ENCODE measurements at regions not wholly inside any gene's neighbourhood (a gene's known extent, or its start where the extent isn't known, plus 50 kb on each side); places are given as distances from the start of the nearest gene placed in this dataset.

GRCh38 chr14:71482671-71483070, 449.6 kb upstream of the RGS6 start:
- Mint-ChIP-seq H3K9me3 (no peaks in the 10 kb centered on the region), H3K4me1 (peaks cover 41% of the 10 kb centered on the region), H3K36me3 (ENCODE audit: low read depth) (peaks cover 20% of the 10 kb centered on the region), H3K27ac (no peak overlapping the region), H3K27me3 (ENCODE audit: insufficient read depth, low read depth, poor library complexity) (no peaks in the 10 kb centered on the region), H3K4me3 (no peak overlapping the region)
- H3K36me3 ChIP-seq (ENCODE audit: insufficient read depth): no peaks in the 10 kb centered on the region
- ATAC-seq (no peak), DNase-seq (ENCODE audit: low spot score) (no peak)
- no peak for TF ChIP-seq STAT1 (IDR thresholded peaks at IDR 0.05; ENCODE audit: unreplicated experiment)
- no peak for TF ChIP-seq REST (IDR thresholded peaks at IDR 0.05; ENCODE audit: unreplicated experiment)
- TF ChIP-seq ZNF331 (CRISPR knock-in tag; IDR thresholded peaks at IDR 0.05; ENCODE audit: low read depth): no peak
- no peak for TF ChIP-seq ZNF114 (CRISPR knock-in tag; IDR thresholded peaks at IDR 0.05)
- no peak for TF ChIP-seq JUNB (IDR thresholded peaks at IDR 0.05; ENCODE audit: unreplicated experiment)
- no peak for TF ChIP-seq NANOG (IDR thresholded peaks at IDR 0.05; ENCODE audit: borderline replicate concordance)
- no peak for TF ChIP-seq CTCF (conservative IDR thresholded peaks at IDR 0.05; ENCODE audit: low read depth in 2 of 2)
- TF ChIP-seq ZNF462 (CRISPR knock-in tag; IDR thresholded peaks at IDR 0.05): no peak
- TF ChIP-seq CREB1 (CRISPR knock-in tag; IDR thresholded peaks at IDR 0.05; ENCODE audit: low read depth): no peak
- no peak for TF ChIP-seq POLR2AphosphoS5 (IDR thresholded peaks at IDR 0.05; ENCODE audit: low read depth)
- no peak overlapping the region for H3K27ac ChIP-seq (ENCODE audit: low read depth)
- H3K4me3 ChIP-seq: no peak overlapping the region
- peaks cover 3% of the 10 kb centered on the region; the same call in 1 of the 2 replicates for H3K9me2 ChIP-seq (ENCODE audit: insufficient read depth)
- H3F3A ChIP-seq (replicated peaks; ENCODE audit: low read depth): no peaks in the 10 kb centered on the region
- peaks cover 14% of the 10 kb centered on the region for H3K79me2 ChIP-seq (replicated peaks; ENCODE audit: insufficient read depth)
- no peak overlapping the region for H3K4me2 ChIP-seq
- H3K27me3 ChIP-seq (ENCODE audit: insufficient read depth): no peaks in the 10 kb centered on the region
- peaks cover 21% of the 10 kb centered on the region; the same call in 1 of the 2 replicates for H3K4me1 ChIP-seq (ENCODE audit: insufficient read depth)
- H2AFZ ChIP-seq: no peak overlapping the region
- H4K20me1 ChIP-seq (replicated peaks; ENCODE audit: insufficient read depth): no peaks in the 10 kb centered on the region

Data from GM23338 (cell line).